Activated naive CD4-positive, alpha-beta T cell treated with anti-CD3 and anti-CD28 coated beads, Interleukin-2, amount 10 ng/mL, durations not matched to agents 7 days and 5 days (primary cell): ENCODE measurements at regions not wholly inside any gene's neighbourhood (a gene's known extent, or its start where the extent isn't known, plus 50 kb on each side); places are given as distances from the start of the nearest gene placed in this dataset.

ENCODE experiments used
- CTCF ChIA-PET: fragments of 350-600 bp; sonication (Branson Sonifier 250); formaldehyde crosslinking; loops from one replicate; lab custom pipeline; 2021; ENCODE audit warnings: antibody characterized with exemption; lab: Charles Lee
- DNase-seq: peaks from one replicate; pipeline ENCODE4 v3.0.0-alpha.2; 2020
- H3K27ac Mint-ChIP-seq: one replicate; pipeline ENCODE4 v1.8.0; 2021; ENCODE audit warnings: mild to moderate bottlenecking, moderate library complexity, mixed read lengths
- H3K27me3 Mint-ChIP-seq: one replicate; pipeline ENCODE4 v1.8.0; 2021; ENCODE audit warnings: mild to moderate bottlenecking, mixed read lengths
- H3K36me3 Mint-ChIP-seq: one replicate; pipeline ENCODE4 v1.8.0; 2021; ENCODE audit warnings: mixed read lengths
- H3K4me1 Mint-ChIP-seq: one replicate; pipeline ENCODE4 v1.8.0; 2021; ENCODE audit warnings: mixed read lengths
- H3K4me3 Mint-ChIP-seq: one replicate; pipeline ENCODE4 v1.8.0; 2021; ENCODE audit warnings: mild to moderate bottlenecking, moderate library complexity, mixed read lengths
- H3K9me3 Mint-ChIP-seq: one replicate; pipeline ENCODE4 v1.8.0; 2021; ENCODE audit warnings: mixed read lengths

GRCh38 chr7:130988443-130988842 is 254.4 kb upstream of the KLF14 start:
- Mint-ChIP-seq H3K27ac (peak overlapping the region; percentile 75), H3K4me3 (no peak overlapping the region), H3K27me3 (no peaks in the 10 kb centered on the region), H3K4me1 (peaks cover 76% of the 10 kb centered on the region), H3K9me3 (no peaks in the 10 kb centered on the region), H3K36me3 (peaks cover 34% of the 10 kb centered on the region)
- CTCF ChIA-PET, result interaction anchor here (0.7 to 1.4 kb wide), 5 partner anchors 9 to 92 kb away, joined by 3 to 6 read pairs (median 4); no protein-coding TSS in a partner anchor
- DNase-seq, result peak; percentile 39

GRCh38 chr7:130989101-130989795 is 255.2 kb upstream of the KLF14 start:
- Mint-ChIP-seq H3K9me3 (no peaks in the 10 kb centered on the region), H3K27me3 (no peaks in the 10 kb centered on the region), H3K27ac (peak overlapping the region; percentile 75), H3K4me1 (peaks cover 77% of the 10 kb centered on the region), H3K4me3 (no peak overlapping the region), H3K36me3 (peaks cover 33% of the 10 kb centered on the region)
- DNase-seq, result no peak
- CTCF ChIA-PET, result interaction anchor here (1.0 to 3.8 kb wide), 4 partner anchors 7 to 114 kb away, joined by 4 to 15 read pairs (median 7); no protein-coding TSS in a partner anchor

GRCh38 chr7:130990178-130990832 is 256.3 kb upstream of the KLF14 start:
- Mint-ChIP-seq H3K36me3 (peaks cover 33% of the 10 kb centered on the region), H3K4me3 (no peak overlapping the region), H3K27me3 (no peaks in the 10 kb centered on the region), H3K9me3 (no peaks in the 10 kb centered on the region), H3K4me1 (peaks cover 81% of the 10 kb centered on the region), H3K27ac (peak overlapping the region; percentile 86)
- CTCF ChIA-PET, result interaction anchor here (0.8 to 3.8 kb wide), 5 partner anchors 8 to 115 kb away, joined by 3 to 15 read pairs (median 4); no protein-coding TSS in a partner anchor
- peak; percentile 64 for DNase-seq

GRCh38 chr7:130993671-130994365 is 259.8 kb upstream of the KLF14 start:
- no peaks in the 10 kb centered on the region for H3K9me3 Mint-ChIP-seq
- DNase-seq, result no peak
- H3K27me3 Mint-ChIP-seq, result no peaks in the 10 kb centered on the region
- peak overlapping the region; percentile 67 for H3K27ac Mint-ChIP-seq
- no peak overlapping the region for H3K4me3 Mint-ChIP-seq
- peaks cover 82% of the 10 kb centered on the region for H3K4me1 Mint-ChIP-seq
- CTCF ChIA-PET, result interaction anchor here (1.0 to 3.7 kb wide), 2 partner anchors 12 to 97 kb away, joined by 3 to 29 read pairs; no protein-coding TSS in a partner anchor
- peaks cover 14% of the 10 kb centered on the region for H3K36me3 Mint-ChIP-seq

- Mint-ChIP-seq H3K4me3 (peak overlapping the region; percentile 17), H3K36me3 (peaks cover 17% of the 10 kb centered on the region), H3K27me3 (no peaks in the 10 kb centered on the region), H3K27ac (peak overlapping the region; percentile 67), H3K9me3 (no peaks in the 10 kb centered on the region), H3K4me1 (peaks cover 81% of the 10 kb centered on the region)
- CTCF ChIA-PET, result interaction anchor here (1.0 to 3.7 kb wide), 3 partner anchors 12 to 97 kb away, joined by 3 to 29 read pairs (median 3); no protein-coding TSS in a partner anchor
- DNase-seq, result no peak
These were observed 260.5 kb upstream of the KLF14 start for GRCh38 chr7:130994378-130995115.

GRCh38 chr7:130995252-130996081 is 261.5 kb upstream of the KLF14 start:
- Mint-ChIP-seq H3K27ac (no peak overlapping the region), H3K36me3 (peaks cover 17% of the 10 kb centered on the region), H3K4me3 (no peak overlapping the region), H3K9me3 (no peaks in the 10 kb centered on the region), H3K4me1 (peaks cover 75% of the 10 kb centered on the region), H3K27me3 (no peaks in the 10 kb centered on the region)
- no peak for DNase-seq
- CTCF ChIA-PET, result interaction anchor here (1.1 to 3.7 kb wide), 4 partner anchors 9 to 99 kb away, joined by 3 to 29 read pairs (median 3); no protein-coding TSS in a partner anchor

GRCh38 chr7:130996205-130996832 is 262.3 kb upstream of the KLF14 start:
- Mint-ChIP-seq H3K36me3 (peaks cover 13% of the 10 kb centered on the region), H3K4me3 (peak overlapping the region; percentile 12), H3K4me1 (peaks cover 66% of the 10 kb centered on the region), H3K9me3 (no peaks in the 10 kb centered on the region), H3K27me3 (no peaks in the 10 kb centered on the region), H3K27ac (peak overlapping the region; percentile 72)
- DNase-seq, result no peak
- CTCF ChIA-PET, result interaction anchor here (1.0 to 3.7 kb wide), 9 partner anchors 8 to 100 kb away, joined by 3 to 29 read pairs (median 3); no protein-coding TSS in a partner anchor

- Mint-ChIP-seq H3K36me3 (peaks cover 14% of the 10 kb centered on the region), H3K4me3 (peak overlapping the region; percentile 16), H3K9me3 (no peaks in the 10 kb centered on the region), H3K27me3 (no peaks in the 10 kb centered on the region), H3K4me1 (peaks cover 61% of the 10 kb centered on the region), H3K27ac (peak overlapping the region; percentile 72)
- CTCF ChIA-PET, result interaction anchor here (1.0 to 3.7 kb wide), 7 partner anchors 11 to 93 kb away, joined by 3 to 29 read pairs (median 3); no protein-coding TSS in a partner anchor
- DNase-seq, result no peak
These were observed 262.8 kb upstream of the KLF14 start for GRCh38 chr7:130996833-130997231.

- no peak overlapping the region for H3K4me3 Mint-ChIP-seq
- no peak for DNase-seq
- peaks cover 22% of the 10 kb centered on the region for H3K36me3 Mint-ChIP-seq
- no peaks in the 10 kb centered on the region for H3K27me3 Mint-ChIP-seq
- CTCF ChIA-PET, result interaction anchor here (0.6 to 3.5 kb wide), 3 partner anchors 17 to 41 kb away, joined by 3 to 24 read pairs (median 5); no protein-coding TSS in a partner anchor
- H3K27ac Mint-ChIP-seq, result no peak overlapping the region
- peaks cover 54% of the 10 kb centered on the region for H3K4me1 Mint-ChIP-seq
- H3K9me3 Mint-ChIP-seq, result peaks cover 11% of the 10 kb centered on the region
These were observed 265.1 kb upstream of the KLF14 start for GRCh38 chr7:130998993-130999602.

- H3K4me1 Mint-ChIP-seq, result peaks cover 47% of the 10 kb centered on the region
- no peak overlapping the region for H3K27ac Mint-ChIP-seq
- CTCF ChIA-PET, result interaction anchor here (0.9 to 3.5 kb wide), 3 partner anchors 18 to 111 kb away, joined by 3 to 24 read pairs (median 8); no protein-coding TSS in a partner anchor
- no peak for DNase-seq
- H3K36me3 Mint-ChIP-seq, result peaks cover 27% of the 10 kb centered on the region
- peaks cover 11% of the 10 kb centered on the region for H3K9me3 Mint-ChIP-seq
- no peak overlapping the region for H3K4me3 Mint-ChIP-seq
- no peaks in the 10 kb centered on the region for H3K27me3 Mint-ChIP-seq
These were observed 265.9 kb upstream of the KLF14 start for GRCh38 chr7:130999926-131000325.

GRCh38 chr7:131000389-131000788 is 266.4 kb upstream of the KLF14 start:
- no peak overlapping the region for H3K4me3 Mint-ChIP-seq
- H3K27me3 Mint-ChIP-seq, result no peaks in the 10 kb centered on the region
- H3K4me1 Mint-ChIP-seq, result peaks cover 44% of the 10 kb centered on the region
- peaks cover 31% of the 10 kb centered on the region for H3K36me3 Mint-ChIP-seq
- H3K9me3 Mint-ChIP-seq, result peaks cover 11% of the 10 kb centered on the region
- no peak for DNase-seq
- CTCF ChIA-PET, result interaction anchor here (0.8 to 3.5 kb wide), 6 partner anchors 18 to 112 kb away, joined by 3 to 24 read pairs (median 3); no protein-coding TSS in a partner anchor
- H3K27ac Mint-ChIP-seq, result no peak overlapping the region

GRCh38 chr7:131000873-131001272 is 266.9 kb upstream of the KLF14 start:
- Mint-ChIP-seq H3K27me3 (no peaks in the 10 kb centered on the region), H3K9me3 (peaks cover 11% of the 10 kb centered on the region), H3K36me3 (peaks cover 33% of the 10 kb centered on the region), H3K27ac (no peak overlapping the region), H3K4me1 (peaks cover 42% of the 10 kb centered on the region), H3K4me3 (no peak overlapping the region)
- DNase-seq, result no peak
- CTCF ChIA-PET, result interaction anchor here (0.7 to 3.5 kb wide), 7 partner anchors 13 to 104 kb away, joined by 3 to 24 read pairs (median 3); no protein-coding TSS in a partner anchor
